NB4 (cell line): ENCODE measurements at regions not wholly inside any gene's neighbourhood (a gene's known extent, or its start where the extent isn't known, plus 50 kb on each side); places are given as distances from the start of the nearest gene placed in this dataset.

Experiments used
- DNase-seq: peaks from one replicate; pipeline ENCODE4 v3.0.0; 2010; ENCODE audit warnings: low read depth
- H3K4me3 ChIP-seq: one replicate; pipeline ENCODE4 v1.5.1; 2011; ENCODE audit warnings: mild to moderate bottlenecking, low read depth, low read length, moderate library complexity
- MYC ChIP-seq: IDR thresholded peaks from 2 replicates; pipeline ENCODE4 v1.6.1; 2011; ENCODE audit warnings: low read depth, low read length
- POLR2A ChIP-seq: IDR thresholded peaks from 2 replicates; pipeline ENCODE4 v1.6.1; 2011; ENCODE audit warnings: mild to moderate bottlenecking; ENCODE audit not compliant: insufficient read length; ENCODE audit errors: extremely low read depth
- TF ChIP-seq, protein P1 (sequence below): IDR thresholded peaks from one replicate; pipeline ENCODE4 v1.5.1; 2012; ENCODE audit warnings: low read depth, low read length
- TF ChIP-seq, protein P2 (sequence below): IDR thresholded peaks from 2 replicates; pipeline ENCODE4 v1.6.1; 2011; ENCODE audit warnings: low read depth, low read length

DNA sequence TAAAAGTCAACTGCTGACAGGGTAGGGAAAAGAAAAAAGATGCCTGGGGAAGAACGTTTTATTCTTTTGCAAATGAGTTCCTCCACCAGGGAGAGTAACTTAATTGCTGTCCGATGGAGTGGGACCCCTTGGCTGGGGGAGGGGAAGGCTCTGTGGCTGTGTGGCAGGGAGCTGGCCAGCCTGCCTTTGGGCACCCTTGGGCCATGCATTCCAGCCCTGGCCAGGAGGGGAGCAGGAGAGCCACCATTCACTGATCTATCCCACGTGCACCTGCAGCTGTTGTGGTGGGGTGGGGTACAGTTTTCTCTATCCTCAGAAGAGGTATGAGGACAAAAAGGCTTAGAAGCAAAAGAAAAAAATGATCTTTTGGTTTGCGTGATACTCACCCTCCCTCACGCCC is 116.9 kb downstream of the KCNK1 start:
- TF ChIP-seq, protein P1, sequence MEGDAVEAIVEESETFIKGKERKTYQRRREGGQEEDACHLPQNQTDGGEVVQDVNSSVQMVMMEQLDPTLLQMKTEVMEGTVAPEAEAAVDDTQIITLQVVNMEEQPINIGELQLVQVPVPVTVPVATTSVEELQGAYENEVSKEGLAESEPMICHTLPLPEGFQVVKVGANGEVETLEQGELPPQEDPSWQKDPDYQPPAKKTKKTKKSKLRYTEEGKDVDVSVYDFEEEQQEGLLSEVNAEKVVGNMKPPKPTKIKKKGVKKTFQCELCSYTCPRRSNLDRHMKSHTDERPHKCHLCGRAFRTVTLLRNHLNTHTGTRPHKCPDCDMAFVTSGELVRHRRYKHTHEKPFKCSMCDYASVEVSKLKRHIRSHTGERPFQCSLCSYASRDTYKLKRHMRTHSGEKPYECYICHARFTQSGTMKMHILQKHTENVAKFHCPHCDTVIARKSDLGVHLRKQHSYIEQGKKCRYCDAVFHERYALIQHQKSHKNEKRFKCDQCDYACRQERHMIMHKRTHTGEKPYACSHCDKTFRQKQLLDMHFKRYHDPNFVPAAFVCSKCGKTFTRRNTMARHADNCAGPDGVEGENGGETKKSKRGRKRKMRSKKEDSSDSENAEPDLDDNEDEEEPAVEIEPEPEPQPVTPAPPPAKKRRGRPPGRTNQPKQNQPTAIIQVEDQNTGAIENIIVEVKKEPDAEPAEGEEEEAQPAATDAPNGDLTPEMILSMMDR, result no peak
- TF ChIP-seq POLR2A (no peak), MYC (no peak)
- TF ChIP-seq, protein P2, sequence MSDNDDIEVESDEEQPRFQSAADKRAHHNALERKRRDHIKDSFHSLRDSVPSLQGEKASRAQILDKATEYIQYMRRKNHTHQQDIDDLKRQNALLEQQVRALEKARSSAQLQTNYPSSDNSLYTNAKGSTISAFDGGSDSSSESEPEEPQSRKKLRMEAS, result no peak
- H3K4me3 ChIP-seq, result no peak overlapping the region
- DNase-seq, result no peak

DNA sequence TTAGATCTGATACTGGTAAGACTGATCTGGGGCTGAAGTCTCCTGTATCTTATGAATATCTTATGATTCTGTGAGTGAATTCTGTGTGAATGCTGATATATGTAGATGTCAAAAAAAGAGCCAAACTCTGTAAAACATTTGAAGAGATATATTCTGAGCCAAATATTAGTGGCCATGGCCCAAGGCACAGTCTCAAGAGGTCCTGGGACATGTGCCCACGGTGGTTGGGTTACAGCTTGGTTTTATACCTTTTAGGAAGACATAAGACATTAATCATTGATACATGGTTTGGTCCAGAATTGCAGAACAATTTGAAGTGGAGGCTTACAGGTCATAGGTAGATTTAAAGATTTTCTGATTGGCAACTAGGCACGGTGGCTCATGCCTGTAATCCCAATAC is 118.3 kb downstream of the KCNK1 start:
- no peak overlapping the region for H3K4me3 ChIP-seq
- DNase-seq, result no peak
- TF ChIP-seq, protein P2, result no peak
- TF ChIP-seq POLR2A (no peak), MYC (no peak)
- TF ChIP-seq, protein P1, result no peak

DNA sequence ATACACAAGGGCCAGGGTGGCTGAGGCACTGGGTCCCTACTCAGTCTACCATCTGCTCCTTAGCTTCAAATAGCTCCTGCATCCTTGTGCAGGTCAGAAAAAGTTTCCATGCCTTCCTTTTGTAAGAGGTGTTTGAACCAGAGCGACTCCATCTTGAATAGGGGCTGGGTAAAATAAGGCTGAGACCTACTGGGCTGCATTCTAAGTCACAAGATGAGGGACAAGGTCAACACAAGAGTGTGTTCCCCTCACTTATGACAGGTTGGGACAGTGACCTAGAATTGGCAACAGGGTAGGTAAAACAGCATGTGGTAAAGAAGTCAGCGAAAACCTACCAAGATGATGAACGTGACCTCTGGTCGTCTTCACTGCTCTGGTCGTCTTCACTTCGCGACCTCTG is 120.5 kb downstream of the KCNK1 start:
- no peak overlapping the region for H3K4me3 ChIP-seq
- DNase-seq, result no peak
- TF ChIP-seq, protein P2, result no peak
- no peak for TF ChIP-seq POLR2A
- TF ChIP-seq, protein P1, result no peak
- no peak for TF ChIP-seq MYC

DNA sequence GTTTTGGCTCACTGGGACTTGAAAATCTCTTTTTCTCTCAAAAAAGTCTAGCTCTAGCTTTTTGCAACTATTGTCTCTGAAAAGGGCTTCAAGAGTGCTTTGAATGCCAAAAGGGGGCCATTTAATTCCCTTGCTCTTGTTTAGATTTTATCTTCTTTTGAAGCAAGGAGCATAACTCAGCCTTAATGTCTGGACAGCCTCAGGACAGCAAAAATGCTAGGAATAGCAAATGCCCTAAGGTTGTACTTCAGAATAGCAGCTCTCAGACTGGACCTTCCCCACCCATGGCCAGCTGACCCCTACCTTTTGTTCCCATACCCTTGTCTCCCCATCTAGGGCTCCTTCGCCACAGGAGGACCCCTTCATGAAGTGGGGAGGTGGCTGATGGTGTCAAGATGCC is 121.4 kb downstream of the KCNK1 start:
- no peak for DNase-seq
- no peak overlapping the region for H3K4me3 ChIP-seq
- TF ChIP-seq, protein P2, result no peak
- TF ChIP-seq, protein P1, result no peak

DNA sequence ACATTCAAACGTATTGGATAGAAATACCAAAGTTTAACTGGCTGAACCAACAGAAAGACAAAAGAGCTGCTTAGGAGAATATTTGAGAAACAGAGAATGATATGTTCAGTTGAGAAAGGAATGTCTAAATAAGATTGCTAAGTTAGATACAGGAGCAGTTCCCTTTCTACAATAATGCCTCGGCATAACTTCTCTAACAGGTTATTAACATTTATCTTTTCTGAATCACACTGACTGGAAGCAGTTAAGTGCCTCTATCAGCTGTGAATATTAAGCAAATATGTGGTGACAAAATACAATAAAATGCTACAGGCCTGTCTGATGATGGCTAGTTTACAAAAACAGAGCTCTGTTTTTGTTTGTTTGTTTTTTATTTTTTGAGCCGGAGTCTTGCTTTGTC is 121.9 kb downstream of the KCNK1 start:
- TF ChIP-seq, protein P2, result no peak
- TF ChIP-seq MYC (no peak), POLR2A (no peak)
- TF ChIP-seq, protein P1, result no peak
- DNase-seq, result no peak
- H3K4me3 ChIP-seq, result no peak overlapping the region

DNA sequence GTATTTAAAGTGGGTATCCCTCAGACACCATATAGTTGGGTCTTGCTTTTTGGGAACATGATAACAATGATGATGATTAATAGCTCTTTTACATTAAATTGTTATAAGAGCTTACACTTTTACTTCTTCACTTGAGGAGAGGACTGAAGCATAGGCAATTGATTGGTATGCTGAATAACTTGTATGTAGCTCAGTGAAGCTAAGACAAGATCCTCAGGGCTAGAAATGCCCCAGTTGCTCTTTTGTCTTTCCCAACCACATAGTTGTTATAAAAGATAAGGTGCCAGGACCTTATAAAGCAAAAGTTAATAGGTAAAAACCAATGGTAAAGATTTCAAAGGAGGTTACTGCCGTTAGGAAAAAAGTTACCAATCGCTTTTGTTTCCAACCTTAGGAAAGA is 123.4 kb downstream of the KCNK1 start:
- DNase-seq, result no peak
- H3K4me3 ChIP-seq, result no peak overlapping the region
- TF ChIP-seq MYC, result no peak
- TF ChIP-seq, protein P2, result no peak
- TF ChIP-seq POLR2A, result no peak
- TF ChIP-seq, protein P1, result no peak
